ENCODE measurements at regions not wholly inside any gene's neighbourhood (a gene's known extent, or its start where the extent isn't known, plus 50 kb on each side); places are given as distances from the start of the nearest gene placed in this dataset.

DNA sequence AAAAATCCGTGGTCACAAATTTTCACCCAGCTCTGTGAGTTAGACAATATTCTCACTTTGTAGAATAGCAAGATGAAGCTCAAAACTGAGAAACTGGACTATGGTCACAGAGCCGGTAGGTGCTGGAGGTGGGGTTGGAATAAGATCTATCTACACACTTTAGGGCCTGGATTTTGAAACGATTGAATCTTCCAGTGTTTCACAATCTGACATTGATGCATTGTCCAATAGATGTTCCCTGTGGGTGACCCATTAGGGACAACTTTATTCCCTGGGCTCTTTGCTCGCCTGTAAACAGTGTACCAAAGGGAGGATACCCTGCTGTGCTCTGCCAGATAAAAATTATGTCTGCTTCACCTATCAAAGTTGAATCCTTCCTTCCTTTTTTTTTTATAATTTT is 145.4 kb upstream of the MPDZ start (continued):
- TF ChIP-seq, protein P1, sequence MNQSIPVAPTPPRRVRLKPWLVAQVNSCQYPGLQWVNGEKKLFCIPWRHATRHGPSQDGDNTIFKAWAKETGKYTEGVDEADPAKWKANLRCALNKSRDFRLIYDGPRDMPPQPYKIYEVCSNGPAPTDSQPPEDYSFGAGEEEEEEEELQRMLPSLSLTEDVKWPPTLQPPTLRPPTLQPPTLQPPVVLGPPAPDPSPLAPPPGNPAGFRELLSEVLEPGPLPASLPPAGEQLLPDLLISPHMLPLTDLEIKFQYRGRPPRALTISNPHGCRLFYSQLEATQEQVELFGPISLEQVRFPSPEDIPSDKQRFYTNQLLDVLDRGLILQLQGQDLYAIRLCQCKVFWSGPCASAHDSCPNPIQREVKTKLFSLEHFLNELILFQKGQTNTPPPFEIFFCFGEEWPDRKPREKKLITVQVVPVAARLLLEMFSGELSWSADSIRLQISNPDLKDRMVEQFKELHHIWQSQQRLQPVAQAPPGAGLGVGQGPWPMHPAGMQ (IDR thresholded peaks at IDR 0.05; ENCODE audit: borderline replicate concordance): no peak

DNA sequence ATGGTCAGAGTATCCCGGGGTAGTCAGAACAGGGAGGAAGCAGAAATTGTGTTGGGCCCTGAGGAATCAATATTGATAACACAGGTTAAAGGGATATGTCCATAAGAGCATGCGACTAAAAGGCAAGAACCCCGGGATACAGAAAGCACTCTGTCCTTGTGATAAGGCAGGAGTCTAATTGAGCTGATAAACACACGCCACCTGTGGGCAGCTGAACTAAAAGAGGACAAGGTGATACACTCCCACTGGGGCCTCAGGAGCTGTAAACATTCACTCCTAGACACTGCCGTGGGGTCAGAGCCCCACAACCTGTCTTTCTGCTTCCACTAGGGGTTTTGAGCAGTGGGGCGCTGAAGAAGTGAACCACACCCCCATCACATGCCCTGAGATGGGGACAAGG is 144.7 kb upstream of the MPDZ start:
- no peaks in the 10 kb centered on the region for H4K20me1 ChIP-seq (ENCODE audit: control insufficient read depth, insufficient read depth)
- ChIA-PET POLR2A (no interaction called here), CTCF (interaction anchor here (0.6 to 1.0 kb wide), 2 partner anchors 929 to 994 kb away, joined by 3 read pairs; no protein-coding TSS in a partner anchor), SMC1A (ENCODE audit: uncharacterized antibody, unreplicated experiment) (interaction anchor here (0.6 kb wide), 1 partner anchor 1012 kb away, joined by 3 read pairs; no protein-coding TSS in a partner anchor), RAD21 (ENCODE audit: unreplicated experiment) (interaction anchor here (1.9 kb wide), 1 partner anchor 929 kb away, joined by 6 read pairs; no protein-coding TSS in a partner anchor)
- in situ Hi-C loops (cut with MboI): loop anchor here (5.0 kb wide), 1 partner anchor 928 kb away; no protein-coding TSS in a partner anchor
- H3K4me1 ChIP-seq (ENCODE audit: control insufficient read depth, insufficient read depth, low read length): no peaks in the 10 kb centered on the region
- H3K36me3 ChIP-seq (ENCODE audit: control insufficient read depth in 2 of 2, insufficient read depth in 2 of 2, low read length in 1 of 2): no peaks in the 10 kb centered on the region
- H3K9ac ChIP-seq (ENCODE audit: control insufficient read depth, insufficient read depth, low read length): no peak overlapping the region
- no peak for DNase-seq (ENCODE audit: low read depth, low spot score)
- H3K4me3 ChIP-seq: no peak overlapping the region
- no peak for ATAC-seq
- BruUV-seq (replicated peaks): no TSS peak
- no peaks in the 10 kb centered on the region for H3K9me3 ChIP-seq (replicated peaks; ENCODE audit: control insufficient read depth, insufficient read depth, low read length)
- H2AFZ ChIP-seq (ENCODE audit: control insufficient read depth, low read depth, low read length): no peak overlapping the region
- no peak overlapping the region for H3K27ac ChIP-seq (ENCODE audit: control insufficient read depth, insufficient read depth)
- no peak for FAIRE-seq
- intact Hi-C loops (cut with micrococcal nuclease; ENCODE audit: unreplicated experiment): no loop called here
- no peaks in the 10 kb centered on the region for H3K79me2 ChIP-seq (ENCODE audit: control insufficient read depth, insufficient read depth, low read length)
- no peak overlapping the region for H3K4me2 ChIP-seq (ENCODE audit: control insufficient read depth, insufficient read depth)
- WGBS (ENCODE audit: insufficient coverage, insufficient replicate concordance, low lambda C conversion rate, missing lambda C conversion rate): 18% methylated on average over 6 of the region's 6 CpGs
- H3K27me3 ChIP-seq (replicated peaks in 1 of 2; ENCODE audit: control insufficient read depth in 2 of 2, insufficient read depth in 2 of 2, low read length in 1 of 2): no peaks in the 10 kb centered on the region
- no peak for TF ChIP-seq CUX1 (IDR thresholded peaks at IDR 0.05; ENCODE audit: insufficient replicate concordance, low read depth, low read length)
- no peak for TF ChIP-seq RUNX3 (IDR thresholded peaks at IDR 0.05; ENCODE audit: low read length)
- TF ChIP-seq MYB (IDR thresholded peaks at IDR 0.05; ENCODE audit: borderline replicate concordance, low read depth, low read length): no peak
- TF ChIP-seq ATF7 (IDR thresholded peaks at IDR 0.05; ENCODE audit: low read depth): no peak
- no peak for TF ChIP-seq USF1 (IDR thresholded peaks at IDR 0.05; ENCODE audit: borderline replicate concordance, extremely low read length, insufficient read depth, low read depth, low read length)
- TF ChIP-seq RBBP5 (conservative IDR thresholded peaks at IDR 0.05): no peak
- no peak for TF ChIP-seq SREBF2 (IDR thresholded peaks at IDR 0.05; ENCODE audit: low read length)
- TF ChIP-seq, protein P2, sequence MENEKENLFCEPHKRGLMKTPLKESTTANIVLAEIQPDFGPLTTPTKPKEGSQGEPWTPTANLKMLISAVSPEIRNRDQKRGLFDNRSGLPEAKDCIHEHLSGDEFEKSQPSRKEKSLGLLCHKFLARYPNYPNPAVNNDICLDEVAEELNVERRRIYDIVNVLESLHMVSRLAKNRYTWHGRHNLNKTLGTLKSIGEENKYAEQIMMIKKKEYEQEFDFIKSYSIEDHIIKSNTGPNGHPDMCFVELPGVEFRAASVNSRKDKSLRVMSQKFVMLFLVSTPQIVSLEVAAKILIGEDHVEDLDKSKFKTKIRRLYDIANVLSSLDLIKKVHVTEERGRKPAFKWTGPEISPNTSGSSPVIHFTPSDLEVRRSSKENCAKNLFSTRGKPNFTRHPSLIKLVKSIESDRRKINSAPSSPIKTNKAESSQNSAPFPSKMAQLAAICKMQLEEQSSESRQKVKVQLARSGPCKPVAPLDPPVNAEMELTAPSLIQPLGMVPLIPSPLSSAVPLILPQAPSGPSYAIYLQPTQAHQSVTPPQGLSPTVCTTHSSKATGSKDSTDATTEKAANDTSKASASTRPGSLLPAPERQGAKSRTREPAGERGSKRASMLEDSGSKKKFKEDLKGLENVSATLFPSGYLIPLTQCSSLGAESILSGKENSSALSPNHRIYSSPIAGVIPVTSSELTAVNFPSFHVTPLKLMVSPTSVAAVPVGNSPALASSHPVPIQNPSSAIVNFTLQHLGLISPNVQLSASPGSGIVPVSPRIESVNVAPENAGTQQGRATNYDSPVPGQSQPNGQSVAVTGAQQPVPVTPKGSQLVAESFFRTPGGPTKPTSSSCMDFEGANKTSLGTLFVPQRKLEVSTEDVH (IDR thresholded peaks at IDR 0.05; ENCODE audit: low read depth, partially characterized antibody): no peak
